ENCODE measurements at regions not wholly inside any gene's neighbourhood (a gene's known extent, or its start where the extent isn't known, plus 50 kb on each side); places are given as distances from the start of the nearest gene placed in this dataset.
A peak's percentile ranks its signal among the peaks of the same experiment; 100 is the strongest.
"Not testable (repeated sequence)": the region's sequence is repeated elsewhere in the genome, so short reads cannot be mapped to it uniquely, and the experiment has no call there.

DNA sequence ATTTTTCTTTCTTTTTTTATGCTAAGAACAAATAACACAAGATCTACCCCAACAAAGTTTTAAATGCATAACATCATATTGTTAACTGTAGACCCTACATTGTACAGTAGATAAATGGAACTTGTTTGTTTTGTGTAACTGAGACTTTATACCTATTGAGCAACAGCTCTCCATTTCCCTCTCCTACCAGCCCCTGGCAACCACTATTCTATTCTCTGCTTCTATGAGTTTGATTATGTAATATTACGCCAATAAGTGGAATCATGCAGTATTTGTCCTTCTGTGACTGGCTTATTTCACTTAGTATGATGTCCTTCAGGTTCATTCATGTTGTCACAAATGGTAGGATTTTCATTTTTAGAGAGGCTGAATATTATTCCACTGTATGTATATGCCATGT lies 308.2 kb upstream of the PRR16 start:
- DNase-seq, result peak; percentile 35

DNA sequence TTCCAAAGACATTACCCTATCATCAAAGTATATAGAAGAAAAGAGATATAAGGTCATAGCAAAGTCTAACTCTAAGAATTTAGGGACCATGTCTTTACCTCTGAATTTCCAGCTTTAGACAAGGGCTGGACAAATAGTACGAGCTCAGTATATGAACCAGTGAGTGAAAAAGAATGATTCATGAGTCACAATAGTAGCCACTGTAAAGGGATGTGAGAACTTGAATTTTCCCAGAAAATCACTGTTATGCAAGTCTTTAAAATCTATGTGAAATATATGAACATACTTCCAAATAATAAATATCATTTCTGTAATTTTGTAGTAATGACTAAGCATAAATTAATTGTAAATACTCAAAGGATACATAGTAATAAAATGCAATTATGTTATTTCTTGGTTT lies 305.9 kb upstream of the PRR16 start:
- DNase-seq, result peak; percentile 54

DNA sequence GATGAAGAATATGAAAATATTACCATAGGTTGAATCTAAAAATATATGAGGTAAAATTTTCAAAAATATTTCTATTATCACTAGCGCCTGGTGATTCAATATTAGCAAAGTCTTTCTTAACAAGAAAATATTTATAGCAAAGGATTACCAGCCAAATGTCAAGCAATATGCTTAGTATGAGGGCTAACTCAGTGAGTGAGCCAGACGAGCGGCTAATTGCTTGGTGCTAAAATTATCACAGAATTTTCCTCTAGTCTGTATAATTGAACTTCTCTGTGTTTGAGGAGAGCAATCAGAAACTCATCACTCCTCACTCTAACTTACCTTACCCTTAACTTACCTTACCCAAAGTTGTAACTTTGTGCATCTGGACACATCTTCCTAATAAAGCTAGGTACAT lies 304.9 kb upstream of the PRR16 start:
- no peak for DNase-seq

DNA sequence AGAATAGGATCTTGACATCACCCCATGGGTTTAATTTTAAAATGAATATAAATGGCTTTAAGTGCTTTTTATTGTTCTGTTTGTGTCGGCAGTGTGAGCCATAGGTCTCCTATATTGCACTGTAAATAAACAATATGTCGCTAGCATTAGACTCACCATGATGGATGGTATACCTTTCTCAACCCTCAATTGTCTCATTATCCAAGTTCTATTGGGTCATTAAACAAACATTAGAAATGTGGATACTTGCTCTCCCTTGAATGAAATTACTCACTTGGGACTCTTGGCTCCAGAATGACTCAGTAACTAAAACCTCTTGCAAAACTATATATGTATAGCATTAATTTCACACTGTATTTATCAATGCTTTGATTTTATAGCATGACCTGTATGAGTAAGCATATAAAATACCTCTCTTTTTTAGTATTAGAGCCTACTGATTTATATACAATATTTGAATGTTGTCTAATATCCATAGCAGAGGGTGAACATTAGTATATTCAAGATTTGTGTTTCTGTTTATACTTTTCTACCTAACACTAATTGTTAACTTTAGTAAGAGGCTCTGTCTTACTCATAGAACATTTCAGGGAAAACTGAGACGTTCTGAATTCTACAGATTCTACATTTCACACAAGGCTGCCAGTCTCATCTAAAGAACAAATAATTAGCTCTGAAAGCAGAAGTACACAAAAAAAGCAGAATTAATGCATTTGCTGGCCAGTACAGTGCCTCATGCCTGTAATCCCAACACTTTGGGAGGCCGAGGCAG lies 303.8 kb upstream of the PRR16 start:
- DNase-seq, result peak; percentile 37

DNA sequence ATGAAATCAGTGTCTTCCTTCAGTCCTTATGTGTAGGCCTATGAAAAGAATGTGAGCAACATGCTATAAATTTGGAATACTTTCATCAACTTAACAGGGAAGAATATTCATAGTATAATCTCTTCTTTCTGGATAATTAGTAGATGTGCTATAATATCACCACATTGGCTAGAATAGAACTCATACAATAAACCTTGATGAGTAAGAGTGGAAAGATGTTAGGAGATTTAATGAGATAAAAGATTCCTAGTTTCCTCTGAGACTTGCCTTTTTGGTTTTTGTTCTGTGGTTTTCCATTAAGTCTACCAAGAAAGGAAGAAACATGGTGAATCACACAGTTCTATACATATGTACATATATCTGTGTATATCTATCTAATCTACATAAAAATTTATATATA lies 301.8 kb upstream of the PRR16 start:
- DNase-seq, result no peak

DNA sequence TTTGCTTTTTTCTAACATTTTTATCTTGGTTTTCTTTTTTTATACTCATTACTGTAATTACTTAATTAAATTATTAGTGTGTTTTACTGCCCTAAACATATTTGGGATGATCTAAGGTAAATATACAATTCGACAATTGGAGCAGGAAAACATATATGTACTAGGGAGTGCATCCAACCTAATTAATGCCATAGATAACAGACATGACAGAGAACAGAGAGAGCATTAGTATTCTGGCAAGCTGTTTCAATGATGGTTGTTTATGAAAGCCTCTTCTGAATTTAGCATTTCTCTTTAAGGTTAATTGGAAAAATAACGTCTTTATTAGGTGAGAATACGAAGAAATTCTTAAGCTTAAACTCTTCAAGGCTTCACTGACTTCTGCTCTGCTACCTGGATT lies 300.1 kb upstream of the PRR16 start:
- no peak for DNase-seq

DNA sequence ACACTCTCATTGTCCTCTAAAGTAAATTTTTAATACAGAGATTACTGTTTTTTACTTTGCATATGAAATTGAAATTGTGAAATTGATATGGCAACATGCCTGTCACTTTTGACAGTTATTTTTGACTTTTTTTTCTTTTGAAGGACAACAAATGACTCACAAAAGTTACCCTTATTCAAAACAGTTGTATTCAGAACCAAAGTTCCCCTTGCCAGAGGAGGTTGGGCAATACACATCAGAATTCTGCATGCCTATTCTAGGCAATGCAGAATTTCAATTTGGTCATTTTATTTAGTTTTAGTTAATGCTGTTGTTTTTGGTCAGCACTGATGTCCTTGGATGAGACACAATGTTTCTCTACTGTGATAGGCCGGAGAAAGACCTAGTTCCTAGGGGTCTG lies 299.1 kb upstream of the PRR16 start:
- peak; percentile 61 for DNase-seq

DNA sequence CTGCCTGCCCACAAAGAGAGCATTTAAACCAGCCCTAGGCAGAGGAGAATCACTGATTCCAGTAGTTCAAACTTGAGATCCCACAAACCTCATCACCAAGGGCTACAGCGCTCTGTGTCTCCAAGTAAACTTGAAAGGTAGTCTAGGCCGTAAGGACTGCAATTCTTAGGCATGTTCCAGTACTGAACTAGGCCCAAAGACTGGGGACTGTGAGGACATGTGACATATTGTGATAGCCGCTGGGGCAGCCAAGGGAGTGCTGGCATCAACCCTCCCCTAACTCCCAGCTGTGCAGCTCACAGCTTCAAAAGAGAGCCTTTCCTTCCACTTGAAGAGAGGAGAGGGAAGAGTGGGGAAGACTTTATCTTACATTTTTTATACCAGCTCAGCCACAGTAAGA lies 291.0 kb upstream of the PRR16 start:
- DNase-seq, result no peak

DNA sequence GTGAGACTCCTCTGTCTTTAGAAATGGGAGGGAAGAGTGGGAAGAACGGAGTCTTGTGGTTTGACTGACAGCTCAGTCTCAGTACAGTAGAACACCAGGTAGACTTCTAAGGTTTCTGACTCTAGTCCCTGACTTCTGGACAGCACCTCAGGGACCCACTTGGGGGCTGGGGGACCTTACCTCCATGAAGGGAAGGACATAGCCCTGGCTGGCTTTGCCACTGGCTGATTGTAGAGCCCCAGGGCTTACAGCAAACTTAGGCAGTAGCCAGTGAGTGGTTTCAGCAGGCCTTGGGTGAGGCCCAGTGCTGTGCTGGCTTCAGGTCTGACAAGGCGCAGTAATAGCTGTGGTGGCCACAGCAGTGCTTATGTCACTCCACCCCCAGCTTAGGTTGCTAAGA lies 290.0 kb upstream of the PRR16 start:
- no peak for DNase-seq

DNA sequence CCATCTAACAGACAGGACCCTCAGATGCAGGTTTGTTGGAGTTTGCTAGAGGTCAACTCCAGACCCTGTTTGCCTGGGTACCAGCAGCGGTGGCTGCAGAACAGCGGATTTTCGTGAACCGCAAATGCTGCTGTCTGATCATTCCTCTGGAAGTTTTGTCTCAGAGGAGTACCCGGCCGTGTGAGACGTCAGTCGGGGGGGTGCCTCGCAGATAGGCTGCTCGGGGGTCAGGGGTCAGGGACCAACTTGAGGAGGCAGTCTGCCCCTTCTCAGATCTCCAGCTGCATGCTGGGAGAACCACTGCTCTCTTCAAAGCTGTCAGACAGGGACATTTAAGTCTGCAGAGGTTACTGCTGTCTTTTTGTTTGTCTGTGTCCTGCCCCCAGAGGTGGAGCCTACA lies 282.9 kb upstream of the PRR16 start:
- DNase-seq, result not testable (repeated sequence)

DNA sequence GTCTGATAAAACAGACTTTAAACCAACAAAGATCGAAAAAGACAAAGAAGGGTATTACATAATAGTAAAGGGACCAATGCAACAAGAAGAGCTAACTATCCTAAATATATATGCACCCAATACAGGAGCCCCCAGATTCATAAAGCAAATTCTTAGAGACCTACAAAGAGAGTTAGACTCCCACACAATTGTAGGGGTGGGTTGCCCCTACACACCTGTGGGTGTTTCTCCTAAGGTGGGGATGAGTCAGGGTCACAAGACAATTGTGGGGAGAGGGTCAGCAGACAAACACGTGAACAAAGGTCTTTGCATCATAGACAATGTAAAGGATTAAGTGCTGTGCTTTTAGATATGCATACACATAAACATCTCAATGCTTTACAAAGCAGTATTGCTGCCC lies 269.4 kb upstream of the PRR16 start:
- DNase-seq, result not testable (repeated sequence)

DNA sequence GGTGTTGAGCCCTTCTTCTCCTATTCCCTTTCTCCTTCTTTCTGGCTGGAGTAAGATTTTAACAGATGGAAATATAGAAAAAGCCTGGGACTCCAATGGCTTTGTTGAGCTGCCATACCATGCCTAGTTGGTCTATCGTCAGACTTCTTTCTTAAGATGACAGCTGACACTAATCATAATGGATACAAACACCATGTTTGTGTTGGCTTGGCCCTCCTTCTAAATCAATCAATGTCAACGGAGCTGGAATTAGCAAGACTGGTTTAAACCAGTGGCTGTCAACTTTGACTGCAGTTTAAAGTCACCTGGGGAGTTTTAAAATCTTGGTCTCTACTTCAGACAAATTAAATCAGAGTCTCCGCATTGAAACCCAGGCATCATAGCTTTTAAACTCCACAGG lies 264.5 kb upstream of the PRR16 start:
- no peak for DNase-seq

DNA sequence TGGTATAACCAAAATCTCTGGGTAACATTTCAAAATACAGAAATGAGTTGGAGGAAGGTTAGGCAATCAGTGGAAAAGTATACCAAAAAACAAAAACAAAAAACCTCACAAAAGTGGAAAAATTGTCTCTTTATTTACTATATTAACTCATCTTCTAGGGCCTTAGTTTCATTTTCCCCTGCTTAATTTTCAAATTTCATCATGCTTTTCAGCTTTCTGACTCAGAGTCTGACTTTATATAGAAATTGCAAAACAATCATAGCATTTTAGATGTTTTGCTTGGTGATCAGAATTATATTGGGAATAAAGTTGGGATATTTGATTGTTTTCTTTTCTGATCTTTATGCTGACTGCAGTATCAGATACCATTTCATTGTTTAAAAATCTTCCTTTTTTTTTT lies 257.0 kb upstream of the PRR16 start:
- peak; percentile 80 for DNase-seq

DNA sequence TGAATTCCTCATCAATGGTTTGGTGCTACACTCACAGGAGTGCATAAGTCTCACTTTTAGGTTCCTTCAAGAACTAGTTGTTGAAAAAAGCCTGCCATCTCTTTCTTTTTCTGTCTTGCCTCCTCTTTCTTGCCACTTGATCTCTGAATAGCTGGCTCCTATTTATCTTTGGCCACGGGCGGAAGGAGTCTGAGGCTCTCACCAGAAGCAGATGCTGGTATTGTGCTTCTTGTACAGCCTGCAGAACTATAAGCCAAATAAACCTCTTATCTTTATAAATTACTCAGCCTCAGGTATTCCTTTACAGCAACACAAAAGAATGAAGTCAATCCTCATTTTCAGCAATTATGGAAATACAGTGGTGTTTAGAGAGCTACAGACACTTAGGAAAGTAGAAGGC lies 247.1 kb upstream of the PRR16 start:
- DNase-seq, result no peak

DNA sequence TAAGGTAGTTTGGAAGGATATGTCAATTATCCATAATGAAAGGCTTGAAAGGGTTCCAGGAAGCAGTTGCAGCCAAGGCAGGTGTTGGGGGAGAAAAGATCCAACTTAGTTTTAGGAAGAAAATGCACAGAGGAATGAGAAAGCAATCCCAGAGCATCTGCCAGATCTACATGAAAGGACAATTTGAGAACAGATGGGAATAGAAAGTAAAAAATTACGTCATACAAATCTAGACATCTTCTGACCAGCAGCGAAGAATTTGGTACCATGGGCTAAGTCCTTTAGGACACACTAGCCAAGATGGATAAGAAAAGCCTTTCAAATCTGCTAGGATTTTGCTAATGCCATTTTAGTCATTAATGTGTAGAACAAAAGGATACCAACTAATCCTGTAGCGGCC lies 244.1 kb upstream of the PRR16 start:
- no peak for DNase-seq

DNA sequence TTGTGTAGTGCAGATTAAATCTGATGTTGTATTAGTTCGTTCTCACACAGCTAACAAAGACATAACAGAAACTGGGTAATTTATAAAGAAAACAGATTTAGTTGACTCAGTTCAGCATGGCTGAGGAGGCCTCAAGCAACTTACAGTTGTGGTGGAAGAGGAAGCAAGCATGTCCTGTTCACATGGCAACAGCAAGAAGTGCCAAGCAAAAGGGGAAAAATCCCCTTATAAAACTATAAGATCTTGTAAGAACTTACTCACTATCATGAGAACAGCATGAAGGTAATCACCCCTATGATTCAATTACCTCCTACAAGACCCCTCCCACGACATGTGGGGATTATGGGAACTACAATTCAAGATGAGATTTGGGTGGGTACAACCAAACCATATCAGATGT lies 238.6 kb upstream of the PRR16 start:
- no peak for DNase-seq

DNA sequence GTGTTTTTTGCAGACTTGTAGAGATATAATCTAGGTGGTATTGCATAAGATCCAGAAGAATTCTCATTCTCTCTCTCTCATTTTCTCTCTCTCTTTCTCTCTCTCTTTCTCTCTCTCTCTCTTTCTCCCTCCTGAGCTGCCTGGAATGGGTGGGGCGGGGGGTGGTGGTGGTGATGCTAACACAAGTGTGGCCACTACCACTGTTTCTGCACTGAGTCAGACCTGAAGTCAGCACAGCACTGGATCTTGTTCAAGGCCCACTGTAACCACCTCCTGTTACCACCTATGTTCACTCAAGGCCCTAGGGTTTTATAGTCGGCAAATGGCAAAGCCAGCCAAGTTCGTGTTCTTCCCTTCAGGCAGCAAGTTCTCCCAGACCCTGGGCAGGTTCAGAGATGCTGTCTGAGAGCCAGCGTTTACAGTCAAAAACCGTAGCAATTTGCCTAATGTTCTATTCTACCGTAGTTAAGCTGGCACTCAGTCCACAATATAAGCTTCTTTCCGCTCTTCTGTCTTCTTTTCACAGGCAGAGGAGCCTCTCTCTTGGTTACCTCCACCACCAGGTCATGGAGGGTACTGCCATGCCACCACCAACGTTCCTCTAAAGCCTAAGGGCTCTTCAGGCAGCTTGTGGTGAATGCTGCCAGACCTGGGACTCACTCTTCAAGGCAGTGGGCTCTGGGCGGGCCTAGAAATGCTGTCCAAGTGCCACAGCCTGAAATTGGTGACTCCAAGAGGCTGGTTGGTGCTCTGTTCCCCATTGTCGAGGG lies 235.7 kb upstream of the PRR16 start:
- DNase-seq, result no peak

DNA sequence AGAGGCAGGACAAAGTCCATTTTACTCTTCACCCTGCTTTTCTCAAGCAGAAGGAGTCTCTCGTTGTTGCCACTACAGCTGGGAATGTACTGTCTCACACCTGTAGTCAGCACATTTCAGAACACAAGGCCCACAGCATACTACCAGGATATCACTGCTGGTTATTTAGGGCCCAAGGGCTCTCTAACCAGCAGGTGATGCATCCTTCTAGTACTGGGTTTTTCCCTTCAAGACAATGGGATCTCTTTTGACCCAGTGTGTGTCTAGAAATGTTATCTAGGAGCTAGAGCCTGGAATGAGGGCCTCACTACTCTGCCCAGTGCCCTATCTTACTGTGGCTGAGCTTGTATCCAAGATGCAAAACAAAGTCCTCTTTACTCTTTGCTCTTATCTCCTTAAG lies 235.1 kb upstream of the PRR16 start:
- DNase-seq, result no peak

DNA sequence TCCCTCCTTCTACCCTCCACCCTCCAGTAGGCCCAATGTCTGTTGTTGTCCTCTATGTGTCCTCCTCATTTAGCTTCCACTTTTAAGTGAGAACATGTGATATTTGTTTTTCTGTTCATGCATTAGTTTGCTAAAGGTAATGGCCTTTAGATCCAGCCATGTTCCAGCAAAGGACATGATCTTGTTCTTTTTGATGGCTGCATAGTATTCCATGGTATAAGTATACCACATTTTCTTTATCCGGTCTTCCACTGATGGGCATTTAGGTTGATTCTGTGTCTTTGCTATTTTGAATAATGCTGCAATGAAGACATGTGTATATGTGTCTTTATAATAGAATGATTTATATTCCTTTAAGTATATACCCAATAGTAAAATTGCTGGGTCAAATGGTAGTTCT lies 232.5 kb upstream of the PRR16 start:
- no peak for DNase-seq

DNA sequence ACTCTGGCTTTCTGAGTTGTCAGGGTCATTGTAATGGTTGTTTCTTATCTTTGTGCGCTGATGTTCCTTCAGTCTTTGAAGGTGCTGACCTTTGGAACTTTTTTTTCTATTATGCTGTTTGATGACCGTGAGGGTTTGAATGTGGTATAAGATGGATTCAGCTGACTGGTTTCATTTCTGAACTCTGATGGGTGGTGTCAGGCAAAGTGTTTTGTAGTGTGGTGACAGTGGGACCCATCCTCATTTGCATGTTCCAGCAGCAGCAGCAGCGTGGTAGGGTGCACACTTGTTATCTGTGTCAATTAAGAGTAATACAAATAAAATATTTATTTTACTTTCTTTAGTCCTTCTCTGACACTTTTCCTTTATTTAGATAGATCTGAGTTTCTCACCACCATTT lies 227.7 kb upstream of the PRR16 start:
- DNase-seq, result no peak

DNA sequence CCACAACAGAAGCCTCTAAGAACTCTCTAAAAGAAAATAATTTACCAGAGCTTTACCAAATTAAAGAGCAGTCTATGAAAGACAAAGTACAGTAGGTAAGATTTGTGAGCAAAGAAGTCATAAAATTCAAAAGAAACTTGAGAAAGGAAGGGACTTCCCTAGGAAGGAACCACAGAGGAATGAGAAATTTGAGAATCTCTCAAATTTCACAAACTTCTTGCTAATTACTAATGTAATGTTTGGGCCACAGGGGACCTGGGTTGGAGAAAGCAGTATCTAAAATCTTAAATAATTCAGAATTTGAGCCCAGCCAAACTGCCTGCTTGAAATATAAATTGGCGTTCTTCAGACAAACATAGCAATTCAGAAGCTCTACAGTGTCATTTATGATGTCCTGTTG lies 225.0 kb upstream of the PRR16 start:
- DNase-seq, result peak; percentile 76

DNA sequence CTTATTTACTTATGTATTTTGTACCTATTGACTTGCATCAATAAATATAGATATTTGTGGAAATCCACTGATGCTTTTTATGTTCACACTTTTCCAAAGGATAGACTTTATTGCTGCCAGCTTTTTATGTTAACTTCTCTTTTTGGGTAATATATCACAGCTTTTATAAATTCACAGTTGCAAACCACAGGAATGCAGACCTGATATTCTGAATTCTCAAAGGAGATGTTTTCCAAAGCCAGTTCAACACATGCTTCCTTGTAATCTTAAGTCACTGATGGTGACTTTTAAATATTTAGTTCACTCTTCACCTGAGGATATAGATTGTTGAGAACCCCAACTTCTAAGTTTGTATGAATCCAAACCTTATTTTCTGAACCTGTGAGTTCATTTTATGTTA lies 223.4 kb upstream of the PRR16 start:
- no peak for DNase-seq

DNA sequence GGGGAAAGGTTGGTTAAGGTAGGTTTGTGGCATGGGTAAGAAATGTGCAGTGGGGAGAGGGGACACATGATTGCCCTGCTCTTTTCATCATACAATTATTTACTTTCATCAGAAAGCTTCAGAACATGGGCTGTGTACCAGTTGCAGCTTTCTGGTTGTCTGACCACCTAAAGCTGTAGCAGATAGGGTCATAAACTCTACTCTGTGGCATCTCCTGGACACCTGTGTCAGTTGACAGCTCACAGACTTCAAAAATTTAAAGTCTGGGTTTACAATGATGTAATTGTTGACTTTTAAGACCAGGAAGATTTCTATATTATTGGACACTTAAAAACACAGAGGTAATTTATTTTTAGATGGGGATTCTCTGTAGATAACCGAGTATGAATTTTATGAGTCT lies 222.7 kb upstream of the PRR16 start:
- no peak for DNase-seq

DNA sequence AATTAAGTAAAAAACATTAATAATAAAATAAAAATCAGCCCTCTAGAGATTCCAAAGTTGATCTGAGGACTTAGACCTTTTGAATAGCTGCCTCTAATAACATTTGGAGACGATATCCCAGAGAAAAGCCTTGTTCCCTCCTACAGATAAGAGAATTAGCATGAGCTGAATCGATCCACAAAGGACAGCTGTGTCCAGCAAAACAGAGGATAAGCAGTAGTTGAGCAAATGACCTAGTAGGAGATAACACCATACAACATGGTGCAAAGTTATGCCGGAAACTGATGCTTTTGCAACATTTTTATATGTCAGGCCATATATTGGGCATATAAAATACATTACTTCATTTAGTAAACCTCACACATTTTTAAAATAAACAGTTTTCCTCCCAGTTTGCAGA lies 212.2 kb upstream of the PRR16 start:
- DNase-seq, result no peak

DNA sequence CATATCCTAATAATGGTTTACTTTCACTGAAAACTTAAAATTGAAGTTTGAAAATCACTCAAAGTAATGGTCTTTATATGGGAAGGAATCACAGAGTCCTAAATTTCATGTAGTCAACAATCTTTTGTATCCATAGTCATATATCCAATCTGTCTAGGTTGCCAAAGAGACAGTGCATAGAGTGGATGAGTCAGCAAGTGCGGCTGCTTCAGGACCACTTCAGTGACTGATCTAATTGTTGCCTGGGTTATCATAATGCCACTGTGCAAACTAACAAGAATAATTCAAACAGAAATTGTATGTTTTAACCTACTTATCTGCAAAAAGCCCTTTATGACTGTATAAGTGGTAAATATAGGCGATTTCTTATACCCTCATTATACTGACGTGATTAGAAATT lies 211.3 kb upstream of the PRR16 start:
- DNase-seq, result no peak
